ENCODE measurements at regions not wholly inside any gene's neighbourhood (a gene's known extent, or its start where the extent isn't known, plus 50 kb on each side); places are given as distances from the start of the nearest gene placed in this dataset.

DNA sequence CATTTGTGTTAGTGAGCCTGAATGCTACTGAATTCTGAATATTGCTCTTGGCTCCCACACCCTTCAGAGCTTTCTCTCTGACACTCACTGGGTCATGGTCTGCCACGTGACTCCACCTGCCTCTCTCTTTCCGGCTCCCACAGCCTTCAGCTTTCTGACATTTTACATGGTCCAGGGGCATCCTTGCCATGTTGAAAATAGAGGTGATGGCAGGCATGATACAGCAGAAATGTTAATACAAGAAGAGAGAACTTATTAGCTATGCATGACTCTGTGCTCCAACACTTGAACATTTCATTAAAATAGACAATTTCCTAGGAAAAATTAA lies 90.3 kb upstream of the CLDN5 start:
- Histone ChIP-seq H3K4me1 (ENCODE audit: control insufficient read depth, insufficient read depth, low read length) (no peaks in the 10 kb centered on the region), H3K9me3 (ENCODE audit: control insufficient read depth, insufficient read depth, low read depth, low read length) (no peaks in the 10 kb centered on the region), H3K27ac (ENCODE audit: extremely low read depth, low read depth, low read length) (no peak overlapping the region), H3K4me3 (ENCODE audit: low read depth, low read length) (no peak overlapping the region), H3K36me3 (ENCODE audit: control insufficient read depth in 2 of 2, insufficient read depth in 1 of 2, low read length in 2 of 2) (no peaks in the 10 kb centered on the region)
- ChIA-PET CTCF (interaction anchor here (0.7 to 1.6 kb wide), 2 partner anchors 16 to 109 kb away, joined by 3 to 5 read pairs; partner anchors contain the start of gene GP1BB), POLR2A (no interaction called here)
- TF ChIP-seq ZSCAN23 (tag by site-specific recombination; IDR thresholded peaks at IDR 0.05) (no peak), PRDM1 (tag by site-specific recombination; IDR thresholded peaks at IDR 0.05) (no peak), ZNF37A (tag by site-specific recombination; IDR thresholded peaks at IDR 0.05) (no peak), ZNF24 (tag by site-specific recombination; IDR thresholded peaks at IDR 0.05) (no peak), ZNF473 (tag by site-specific recombination; IDR thresholded peaks at IDR 0.05) (no peak), ZNF707 (tag by site-specific recombination; IDR thresholded peaks at IDR 0.05) (no peak), KLF9 (tag by site-specific recombination; IDR thresholded peaks at IDR 0.05; ENCODE audit: low read depth) (no peak), MYNN (tag by site-specific recombination; IDR thresholded peaks at IDR 0.05; ENCODE audit: borderline replicate concordance) (no peak), ZNF19 (tag by site-specific recombination; IDR thresholded peaks at IDR 0.05; ENCODE audit: low read depth) (no peak), ZNF837 (tag by site-specific recombination; IDR thresholded peaks at IDR 0.05) (no peak), ZNF664 (tag by site-specific recombination; IDR thresholded peaks at IDR 0.05) (no peak), ZNF426 (tag by site-specific recombination; IDR thresholded peaks at IDR 0.05) (no peak), ZNF596 (tag by site-specific recombination; IDR thresholded peaks at IDR 0.05) (no peak), ZBTB48 (tag by site-specific recombination; IDR thresholded peaks at IDR 0.05) (no peak), ZEB2 (tag by site-specific recombination; IDR thresholded peaks at IDR 0.05) (no peak)
- TF ChIP-seq, protein P1, sequence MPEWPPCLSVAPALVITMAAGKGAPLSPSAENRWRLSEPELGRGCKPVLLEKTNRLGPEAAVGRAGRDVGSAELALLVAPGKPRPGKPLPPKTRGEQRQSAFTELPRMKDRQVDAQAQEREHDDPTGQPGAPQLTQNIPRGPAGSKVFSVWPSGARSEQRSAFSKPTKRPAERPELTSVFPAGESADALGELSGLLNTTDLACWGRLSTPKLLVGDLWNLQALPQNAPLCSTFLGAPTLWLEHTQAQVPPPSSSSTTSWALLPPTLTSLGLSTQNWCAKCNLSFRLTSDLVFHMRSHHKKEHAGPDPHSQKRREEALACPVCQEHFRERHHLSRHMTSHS (tag by site-specific recombination; IDR thresholded peaks at IDR 0.05) = no peak
- TF ChIP-seq, protein P2, sequence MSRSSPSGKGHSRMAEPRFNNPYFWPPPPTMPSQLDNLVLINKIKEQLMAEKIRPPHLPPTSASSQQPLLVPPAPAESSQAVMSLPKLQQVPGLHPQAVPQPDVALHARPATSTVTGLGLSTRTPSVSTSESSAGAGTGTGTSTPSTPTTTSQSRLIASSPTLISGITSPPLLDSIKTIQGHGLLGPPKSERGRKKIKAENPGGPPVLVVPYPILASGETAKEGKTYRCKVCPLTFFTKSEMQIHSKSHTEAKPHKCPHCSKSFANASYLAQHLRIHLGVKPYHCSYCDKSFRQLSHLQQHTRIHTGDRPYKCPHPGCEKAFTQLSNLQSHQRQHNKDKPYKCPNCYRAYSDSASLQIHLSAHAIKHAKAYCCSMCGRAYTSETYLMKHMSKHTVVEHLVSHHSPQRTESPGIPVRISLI (tag by site-specific recombination; IDR thresholded peaks at IDR 0.05) = no peak
- TF ChIP-seq, protein P3, sequence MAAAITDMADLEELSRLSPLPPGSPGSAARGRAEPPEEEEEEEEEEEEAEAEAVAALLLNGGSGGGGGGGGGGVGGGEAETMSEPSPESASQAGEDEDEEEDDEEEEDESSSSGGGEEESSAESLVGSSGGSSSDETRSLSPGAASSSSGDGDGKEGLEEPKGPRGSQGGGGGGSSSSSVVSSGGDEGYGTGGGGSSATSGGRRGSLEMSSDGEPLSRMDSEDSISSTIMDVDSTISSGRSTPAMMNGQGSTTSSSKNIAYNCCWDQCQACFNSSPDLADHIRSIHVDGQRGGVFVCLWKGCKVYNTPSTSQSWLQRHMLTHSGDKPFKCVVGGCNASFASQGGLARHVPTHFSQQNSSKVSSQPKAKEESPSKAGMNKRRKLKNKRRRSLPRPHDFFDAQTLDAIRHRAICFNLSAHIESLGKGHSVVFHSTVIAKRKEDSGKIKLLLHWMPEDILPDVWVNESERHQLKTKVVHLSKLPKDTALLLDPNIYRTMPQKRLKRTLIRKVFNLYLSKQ (tag by site-specific recombination; IDR thresholded peaks at IDR 0.05; ENCODE audit: borderline replicate concordance) = no peak
- TF ChIP-seq, protein P4, sequence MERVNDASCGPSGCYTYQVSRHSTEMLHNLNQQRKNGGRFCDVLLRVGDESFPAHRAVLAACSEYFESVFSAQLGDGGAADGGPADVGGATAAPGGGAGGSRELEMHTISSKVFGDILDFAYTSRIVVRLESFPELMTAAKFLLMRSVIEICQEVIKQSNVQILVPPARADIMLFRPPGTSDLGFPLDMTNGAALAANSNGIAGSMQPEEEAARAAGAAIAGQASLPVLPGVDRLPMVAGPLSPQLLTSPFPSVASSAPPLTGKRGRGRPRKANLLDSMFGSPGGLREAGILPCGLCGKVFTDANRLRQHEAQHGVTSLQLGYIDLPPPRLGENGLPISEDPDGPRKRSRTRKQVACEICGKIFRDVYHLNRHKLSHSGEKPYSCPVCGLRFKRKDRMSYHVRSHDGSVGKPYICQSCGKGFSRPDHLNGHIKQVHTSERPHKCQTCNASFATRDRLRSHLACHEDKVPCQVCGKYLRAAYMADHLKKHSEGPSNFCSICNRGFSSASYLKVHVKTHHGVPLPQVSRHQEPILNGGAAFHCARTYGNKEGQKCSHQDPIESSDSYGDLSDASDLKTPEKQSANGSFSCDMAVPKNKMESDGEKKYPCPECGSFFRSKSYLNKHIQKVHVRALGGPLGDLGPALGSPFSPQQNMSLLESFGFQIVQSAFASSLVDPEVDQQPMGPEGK (tag by site-specific recombination; IDR thresholded peaks at IDR 0.05) = no peak
- TF ChIP-seq, protein P5, sequence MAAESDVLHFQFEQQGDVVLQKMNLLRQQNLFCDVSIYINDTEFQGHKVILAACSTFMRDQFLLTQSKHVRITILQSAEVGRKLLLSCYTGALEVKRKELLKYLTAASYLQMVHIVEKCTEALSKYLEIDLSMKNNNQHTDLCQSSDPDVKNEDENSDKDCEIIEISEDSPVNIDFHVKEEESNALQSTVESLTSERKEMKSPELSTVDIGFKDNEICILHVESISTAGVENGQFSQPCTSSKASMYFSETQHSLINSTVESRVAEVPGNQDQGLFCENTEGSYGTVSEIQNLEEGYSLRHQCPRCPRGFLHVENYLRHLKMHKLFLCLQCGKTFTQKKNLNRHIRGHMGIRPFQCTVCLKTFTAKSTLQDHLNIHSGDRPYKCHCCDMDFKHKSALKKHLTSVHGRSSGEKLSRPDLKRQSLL (tag by site-specific recombination; IDR thresholded peaks at IDR 0.05) = no peak

DNA sequence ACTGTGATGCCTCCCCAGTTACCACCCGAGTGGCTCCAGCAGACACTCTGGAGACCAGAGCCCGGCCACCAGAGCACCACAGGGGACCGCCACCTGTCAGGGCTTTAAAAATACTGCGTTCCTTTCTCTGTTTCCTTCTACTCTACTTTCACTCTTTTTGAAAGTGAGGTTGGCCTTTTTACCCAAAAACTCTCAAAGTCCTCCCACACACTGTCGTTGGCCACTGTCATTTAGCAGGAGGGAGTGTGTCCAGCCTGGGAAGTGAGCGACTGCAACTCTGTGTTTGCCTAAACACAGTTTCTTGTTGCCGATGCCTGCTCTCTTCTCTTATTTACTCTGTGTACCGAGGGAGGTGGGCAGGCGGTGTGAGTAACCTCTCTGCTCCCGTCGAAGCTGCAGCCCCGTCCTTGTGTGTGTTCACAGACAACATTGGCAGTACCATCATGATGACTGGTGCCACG lies 90.8 kb upstream of the CLDN5 start:
- POLR2A ChIA-PET = no interaction called here
- Histone ChIP-seq H3K9me3 (ENCODE audit: control insufficient read depth, insufficient read depth, low read depth, low read length) (no peaks in the 10 kb centered on the region), H3K36me3 (ENCODE audit: control insufficient read depth in 2 of 2, insufficient read depth in 1 of 2, low read length in 2 of 2) (no peaks in the 10 kb centered on the region), H3K4me3 (ENCODE audit: low read depth, low read length) (no peak overlapping the region), H3K4me1 (ENCODE audit: control insufficient read depth, insufficient read depth, low read length) (no peaks in the 10 kb centered on the region), H3K27ac (ENCODE audit: extremely low read depth, low read depth, low read length) (no peak overlapping the region)
- CTCF ChIA-PET = interaction anchor here (1.6 kb wide), 1 partner anchor 15 kb away, joined by 5 read pairs; no protein-coding TSS in a partner anchor
- TF ChIP-seq ZNF558 (tag by site-specific recombination; IDR thresholded peaks at IDR 0.05) = no peak
- peak; percentile 55; the same call in 1 of the 2 replicates for TF ChIP-seq PRDM1 (tag by site-specific recombination; IDR thresholded peaks at IDR 0.05)
- TF ChIP-seq GLIS1 (tag by site-specific recombination; IDR thresholded peaks at IDR 0.05) = 0 out of 2 replicates have a peak, but pooled peaks have one; percentile 34

All from HEK293 (cell line).